ENCODE measurements at regions not wholly inside any gene's neighbourhood (a gene's known extent, or its start where the extent isn't known, plus 50 kb on each side); places are given as distances from the start of the nearest gene placed in this dataset.

GRCh38 chr14:86625637-86626036 lies 1095.7 kb downstream of the FLRT2 start:
- no peak for DNase-seq (ENCODE audit: low read depth)

DNA sequence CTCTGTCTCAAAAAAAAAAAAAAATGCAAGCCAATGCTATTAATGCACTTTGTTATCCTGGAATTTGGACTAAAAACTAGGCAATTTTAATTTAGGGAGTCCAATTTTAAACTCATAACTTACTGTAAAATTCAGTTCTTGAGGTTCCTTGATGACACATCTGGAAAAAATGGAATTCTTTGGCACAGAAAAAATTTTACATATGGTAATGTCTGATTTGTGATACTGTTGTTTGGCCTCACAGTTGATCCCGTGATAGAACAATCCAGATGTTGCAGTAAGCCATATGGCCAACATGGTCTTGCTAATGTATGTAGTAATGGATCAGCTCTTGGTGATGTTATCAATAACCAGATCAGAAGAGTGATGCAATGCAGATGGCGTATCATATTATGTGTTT lies 1089.8 kb downstream of the FLRT2 start:
- no peak for DNase-seq (ENCODE audit: low read depth)

- no peak for DNase-seq (ENCODE audit: low read depth)
Observed at GRCh38 chr14:86613786-86614185, 1083.8 kb downstream of the FLRT2 start.

DNA sequence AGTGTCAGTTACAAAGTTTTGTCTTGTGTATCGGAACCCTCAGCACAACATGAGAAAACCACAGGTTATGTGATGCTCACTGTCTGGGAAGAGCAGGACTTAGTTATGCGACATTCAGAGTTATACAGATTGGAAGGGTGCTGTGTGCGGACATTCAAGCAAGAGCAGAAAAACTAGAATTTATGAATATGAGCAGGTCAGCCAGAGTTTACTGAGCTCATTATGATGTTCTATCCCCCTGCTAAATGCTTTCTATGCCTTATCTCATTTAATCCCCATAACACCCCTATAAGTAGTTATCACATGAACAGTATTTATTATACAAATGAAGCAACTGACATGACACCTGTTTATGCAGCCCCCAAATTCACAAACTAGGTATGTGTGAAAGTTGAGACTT lies 1083.2 kb downstream of the FLRT2 start:
- DNase-seq (ENCODE audit: low read depth) = no peak

- no peak for DNase-seq (ENCODE audit: low read depth)
Observed at GRCh38 chr14:86604561-86604960, 1074.6 kb downstream of the FLRT2 start.

DNA sequence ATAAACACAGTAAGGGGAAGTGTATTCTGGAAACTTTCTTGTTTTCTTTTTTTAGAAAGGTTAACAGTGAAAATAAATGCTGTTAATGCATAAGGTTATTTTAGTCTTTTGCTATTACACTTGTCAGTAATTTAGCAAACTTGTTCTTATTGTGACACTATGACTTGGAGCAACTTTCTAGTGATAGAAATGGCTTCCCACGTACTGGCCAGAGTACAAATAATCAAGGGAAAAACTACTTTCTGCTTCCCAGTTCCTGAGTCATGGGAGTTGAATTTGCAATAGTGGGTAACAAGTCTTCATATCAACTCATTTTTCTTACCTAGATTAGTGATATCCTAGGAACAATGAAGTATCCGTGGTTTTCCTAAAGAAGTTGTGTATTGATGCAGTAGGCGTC lies 1072.3 kb downstream of the FLRT2 start:
- no peak for DNase-seq (ENCODE audit: low read depth)

- DNase-seq (ENCODE audit: low read depth) = no peak
Observed at GRCh38 chr14:86601813-86602212, 1071.9 kb downstream of the FLRT2 start.

- DNase-seq (ENCODE audit: low read depth) = no peak
Observed at GRCh38 chr14:86597279-86597678, 1067.3 kb downstream of the FLRT2 start.

DNA sequence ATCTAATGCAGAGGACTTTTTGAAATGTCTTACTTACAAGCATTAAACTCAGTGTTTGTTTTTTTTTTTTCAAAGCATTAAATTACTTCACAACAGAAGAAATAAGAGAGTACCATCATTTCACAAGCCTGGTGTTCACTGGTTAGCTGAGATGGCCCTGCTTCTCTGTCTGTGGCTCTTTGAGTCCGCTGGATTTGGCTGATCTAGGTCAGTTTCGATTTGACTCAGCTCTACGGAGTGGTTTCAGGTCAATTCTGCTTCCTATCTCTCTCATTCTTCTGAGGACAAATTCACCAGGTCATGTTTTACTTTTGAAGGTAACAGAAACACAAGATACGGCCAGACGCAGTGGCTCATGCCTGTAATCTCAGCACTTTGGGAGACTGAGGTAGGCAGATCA lies 1066.1 kb downstream of the FLRT2 start:
- no peak for DNase-seq (ENCODE audit: low read depth)

- DNase-seq (ENCODE audit: low read depth) = no peak
Observed at GRCh38 chr14:86575141-86575540, 1045.2 kb downstream of the FLRT2 start.

- DNase-seq (ENCODE audit: low read depth) = no peak
Observed at GRCh38 chr14:86574778-86575129, 1044.8 kb downstream of the FLRT2 start.

- DNase-seq (ENCODE audit: low read depth) = peak; percentile 18
Observed at GRCh38 chr14:86574051-86574777, 1044.3 kb downstream of the FLRT2 start.

DNA sequence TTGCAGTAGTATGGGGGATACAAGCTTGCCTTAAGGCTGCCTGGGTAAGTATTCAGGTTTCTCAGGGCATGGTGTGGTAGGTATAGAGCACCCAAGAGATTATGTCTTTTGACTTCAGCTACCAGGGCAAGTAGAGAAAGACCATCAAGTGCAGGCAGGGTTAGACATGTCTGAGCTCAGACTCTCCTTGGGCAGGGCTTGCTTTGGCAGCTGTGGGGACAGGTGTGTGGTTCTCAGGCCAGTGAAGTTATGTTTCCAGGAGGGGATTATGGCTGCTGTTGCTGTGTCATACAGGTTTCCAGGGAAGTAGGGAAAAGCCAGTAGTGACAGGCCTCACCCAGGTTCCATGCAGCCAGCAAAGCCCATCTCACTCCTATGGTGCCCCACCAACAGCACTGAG lies 1040.4 kb downstream of the FLRT2 start:
- no peak for DNase-seq (ENCODE audit: low read depth)

GRCh38 chr14:86543521-86543920 lies 1013.6 kb downstream of the FLRT2 start:
- DNase-seq (ENCODE audit: low read depth) = no peak

DNA sequence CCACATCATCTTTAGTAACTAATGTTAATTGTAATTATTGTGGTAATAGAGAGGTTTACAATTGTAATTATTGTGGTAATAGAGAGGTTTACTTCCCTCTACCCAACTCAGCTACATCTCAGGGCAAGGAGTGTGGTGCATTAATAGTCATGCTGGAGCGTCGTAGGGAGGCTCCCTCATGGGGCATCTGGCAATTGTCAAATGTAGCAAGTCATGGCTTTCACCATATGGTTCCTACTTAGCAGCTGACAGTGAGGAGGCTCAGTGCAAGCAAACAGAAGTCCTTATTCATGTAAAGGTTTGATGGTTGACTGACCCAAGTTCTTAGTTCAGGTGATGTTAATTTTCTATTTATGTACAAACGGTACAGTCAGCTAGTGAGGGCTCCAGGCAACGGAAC lies 1012.0 kb downstream of the FLRT2 start:
- DNase-seq (ENCODE audit: low read depth) = no peak

DNA sequence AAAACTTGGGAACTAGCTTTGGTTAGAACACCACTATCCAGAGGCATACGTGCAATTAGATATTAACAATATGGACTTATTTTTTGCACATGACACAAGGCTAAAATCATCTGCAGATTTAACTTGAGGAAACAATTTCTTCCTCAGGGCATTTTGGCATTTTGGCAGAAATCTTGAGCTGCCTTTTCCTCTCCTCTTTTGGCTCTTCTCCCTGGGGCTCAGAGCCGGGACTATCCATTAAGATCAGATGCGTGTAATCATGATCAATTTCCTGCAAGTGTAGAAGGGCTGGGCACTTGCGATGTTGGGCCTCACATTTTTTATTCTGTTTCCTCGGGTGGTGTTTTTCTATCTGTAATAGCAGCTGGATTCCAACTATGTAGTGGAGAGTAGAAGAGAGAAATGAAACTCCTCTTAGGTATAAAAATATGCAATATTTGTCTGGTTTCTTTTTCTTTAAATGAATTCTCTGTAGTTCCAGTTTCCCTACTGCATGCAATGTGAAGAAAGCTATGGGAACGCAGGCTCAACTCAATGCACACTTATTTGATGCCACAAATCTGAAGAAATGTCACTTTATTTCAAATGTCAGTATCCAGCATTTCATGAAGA lies 1010.8 kb downstream of the FLRT2 start:
- DNase-seq (ENCODE audit: low read depth) = no peak

DNA sequence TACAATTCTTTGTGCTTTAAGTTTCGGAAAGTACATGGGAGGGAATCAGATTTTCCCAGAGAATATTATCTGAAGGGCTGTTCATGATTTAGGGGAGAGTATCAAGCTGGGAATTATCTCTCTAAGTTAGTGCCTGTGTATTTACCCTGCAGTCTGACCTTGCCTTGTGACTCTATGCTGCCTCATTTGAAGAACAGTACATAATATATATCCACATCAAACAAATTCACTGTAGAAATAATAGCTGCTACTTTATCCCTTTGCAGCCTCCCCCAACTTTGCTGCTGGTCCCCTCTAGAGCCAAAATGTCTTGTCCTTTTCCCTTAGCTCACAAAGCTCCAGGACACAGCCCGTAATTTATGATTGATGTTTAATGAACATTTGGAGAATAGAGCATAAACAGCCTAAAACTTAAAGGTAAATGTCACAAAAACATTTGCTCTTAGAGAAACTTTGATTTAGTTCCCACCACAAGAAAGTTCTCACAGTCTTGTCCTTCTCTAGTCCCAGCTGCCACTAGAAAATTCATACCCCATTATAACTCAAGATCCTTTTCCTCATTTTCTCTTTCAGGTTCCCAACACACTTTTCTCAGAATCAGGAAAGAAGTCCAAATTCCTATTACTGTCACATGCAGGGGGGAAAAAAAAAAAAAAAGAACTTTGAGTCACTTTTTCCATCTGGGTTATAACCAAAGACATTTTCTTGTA lies 1009.6 kb downstream of the FLRT2 start:
- DNase-seq (ENCODE audit: low read depth) = no peak

- DNase-seq (ENCODE audit: low read depth) = no peak
Observed at GRCh38 chr14:86533834-86534233, 1003.9 kb downstream of the FLRT2 start.

GRCh38 chr14:86532219-86532618 lies 1002.3 kb downstream of the FLRT2 start:
- DNase-seq (ENCODE audit: low read depth) = peak; percentile 4

GRCh38 chr14:86530457-86530856 lies 1000.5 kb downstream of the FLRT2 start:
- DNase-seq (ENCODE audit: low read depth) = no peak

- no peak for DNase-seq (ENCODE audit: low read depth)
Observed at GRCh38 chr14:86527312-86527711, 997.4 kb downstream of the FLRT2 start.

GRCh38 chr14:86525673-86526072 lies 995.7 kb downstream of the FLRT2 start:
- DNase-seq (ENCODE audit: low read depth) = no peak

DNA sequence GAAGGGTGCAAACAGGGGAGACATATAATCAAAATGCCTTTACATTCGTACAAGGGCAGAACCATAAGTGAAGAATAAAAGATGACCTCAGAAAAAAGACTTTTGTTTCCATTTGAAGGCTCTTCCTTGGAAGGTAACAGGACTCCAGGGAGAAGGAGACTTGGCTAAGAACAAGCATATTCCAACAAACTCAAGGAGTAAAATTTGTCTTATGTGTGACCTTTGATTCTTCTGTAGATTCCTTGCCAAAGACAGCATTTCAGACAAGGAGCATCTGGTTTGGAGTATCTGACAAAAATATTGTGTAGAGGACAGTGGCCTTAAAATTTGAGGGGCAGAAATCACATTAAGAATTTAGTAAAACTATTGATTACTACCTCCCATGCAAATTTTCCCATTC lies 991.9 kb downstream of the FLRT2 start:
- no peak for DNase-seq (ENCODE audit: low read depth)

All from iris pigment epithelial cell (primary cell).